ENCODE measurements at regions not wholly inside any gene's neighbourhood (a gene's known extent, or its start where the extent isn't known, plus 50 kb on each side); places are given as distances from the start of the nearest gene placed in this dataset.
A peak's percentile ranks its signal among the peaks of the same experiment; 100 is the strongest.
"Not testable (repeated sequence)": the region's sequence is repeated elsewhere in the genome, so short reads cannot be mapped to it uniquely, and the experiment has no call there.

GRCh38 chr4:101644516-101644915 lies 146.0 kb upstream of the BANK1 start:
- ChIA-PET POLR2A (ENCODE audit: low non-redundant PET) (no interaction called here), CTCF (no interaction called here)
- Histone ChIP-seq H3K9me3 (ENCODE audit: low read depth, low read length, poor library complexity, severe bottlenecking) (no peaks in the 10 kb centered on the region), H3K27ac (ENCODE audit: low read depth, low read length, poor library complexity, severe bottlenecking) (no peak overlapping the region), H3K27me3 (replicated peaks; ENCODE audit: insufficient read depth, low read depth, low read length, poor library complexity) (no peaks in the 10 kb centered on the region), H3K36me3 (ENCODE audit: insufficient read depth, low read length, poor library complexity, severe bottlenecking) (no peaks in the 10 kb centered on the region), H3K4me3 (ENCODE audit: low read depth, low read length, poor library complexity, severe bottlenecking) (no peak overlapping the region), H3K4me1 (ENCODE audit: insufficient read depth, low read length, poor library complexity, severe bottlenecking) (peaks cover 19% of the 10 kb centered on the region)
- intact Hi-C loops (cut with micrococcal nuclease; ENCODE audit: unreplicated experiment) = no loop called here
- TF ChIP-seq EZH2 (IDR thresholded peaks at IDR 0.05; ENCODE audit: borderline replicate concordance, low read depth, low read length, poor library complexity, severe bottlenecking) (no peak), CTCF (conservative IDR thresholded peaks at IDR 0.05; ENCODE audit: low read depth, low read length) (no peak)
- DNase-seq (ENCODE audit: low spot score) = no peak
- no TSS peak for BruUV-seq (replicated peaks)

- Histone ChIP-seq H3K27me3 (replicated peaks; ENCODE audit: insufficient read depth, low read depth, low read length, poor library complexity) (no peaks in the 10 kb centered on the region), H3K4me3 (ENCODE audit: low read depth, low read length, poor library complexity, severe bottlenecking) (no peak overlapping the region), H3K4me1 (ENCODE audit: insufficient read depth, low read length, poor library complexity, severe bottlenecking) (peaks cover 12% of the 10 kb centered on the region), H3K9me3 (ENCODE audit: low read depth, low read length, poor library complexity, severe bottlenecking) (no peaks in the 10 kb centered on the region), H3K27ac (ENCODE audit: low read depth, low read length, poor library complexity, severe bottlenecking) (no peak overlapping the region), H3K36me3 (ENCODE audit: insufficient read depth, low read length, poor library complexity, severe bottlenecking) (no peaks in the 10 kb centered on the region)
- intact Hi-C loops (cut with micrococcal nuclease; ENCODE audit: unreplicated experiment) = no loop called here
- no TSS peak for BruUV-seq (replicated peaks)
- ChIA-PET POLR2A (ENCODE audit: low non-redundant PET) (no interaction called here), CTCF (no interaction called here)
- DNase-seq (ENCODE audit: low spot score) = peak; percentile 8
- no peak for TF ChIP-seq CTCF (conservative IDR thresholded peaks at IDR 0.05; ENCODE audit: low read depth, low read length)
- TF ChIP-seq EZH2 (IDR thresholded peaks at IDR 0.05; ENCODE audit: borderline replicate concordance, low read depth, low read length, poor library complexity, severe bottlenecking) = no peak
Observed at GRCh38 chr4:101643186-101643837, 147.2 kb upstream of the BANK1 start.

DNA sequence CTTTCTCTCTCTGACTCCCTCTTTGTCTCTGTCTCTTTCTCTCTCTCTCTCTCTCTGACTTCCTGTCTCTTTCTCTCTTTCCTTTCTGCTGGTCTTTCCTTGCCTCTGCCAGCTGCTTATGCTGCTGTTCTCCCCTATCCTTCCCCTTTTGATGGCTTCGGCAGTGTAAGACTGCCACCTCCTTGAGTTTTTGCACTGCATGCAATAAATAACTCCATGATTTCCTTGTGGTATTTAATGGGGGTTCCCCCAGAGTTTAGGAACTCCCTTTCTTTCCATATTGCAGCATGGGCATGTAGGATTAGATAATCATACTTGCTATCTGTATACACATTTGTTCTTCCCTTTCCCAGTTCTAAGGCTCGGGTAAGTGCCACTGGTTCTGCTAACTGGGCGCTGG lies 157.8 kb upstream of the BANK1 start:
- H3K27me3 ChIP-seq (replicated peaks; ENCODE audit: insufficient read depth, low read depth, low read length, poor library complexity); DNase-seq (ENCODE audit: low spot score); H3K9me3 ChIP-seq (ENCODE audit: low read depth, low read length, poor library complexity, severe bottlenecking); H3K4me3 ChIP-seq (ENCODE audit: low read depth, low read length, poor library complexity, severe bottlenecking); H3K4me1 ChIP-seq (ENCODE audit: insufficient read depth, low read length, poor library complexity, severe bottlenecking); CTCF ChIA-PET; H3K27ac ChIP-seq (ENCODE audit: low read depth, low read length, poor library complexity, severe bottlenecking); BruUV-seq (replicated peaks); intact Hi-C loops (cut with micrococcal nuclease; ENCODE audit: unreplicated experiment); H3K36me3 ChIP-seq (ENCODE audit: insufficient read depth, low read length, poor library complexity, severe bottlenecking); POLR2A ChIA-PET (ENCODE audit: low non-redundant PET): not testable (repeated sequence)

- DNase-seq (ENCODE audit: low spot score) = no peak
- no peaks in the 10 kb centered on the region for H3K36me3 ChIP-seq (ENCODE audit: insufficient read depth, low read length, poor library complexity, severe bottlenecking)
- no TSS peak for BruUV-seq (replicated peaks)
- TF ChIP-seq CTCF (conservative IDR thresholded peaks at IDR 0.05; ENCODE audit: low read depth, low read length) (no peak), EZH2 (IDR thresholded peaks at IDR 0.05; ENCODE audit: borderline replicate concordance, low read depth, low read length, poor library complexity, severe bottlenecking) (no peak)
- POLR2A ChIA-PET (ENCODE audit: low non-redundant PET) = no interaction called here
- intact Hi-C loops (cut with micrococcal nuclease; ENCODE audit: unreplicated experiment) = no loop called here
- no peak overlapping the region for H3K4me3 ChIP-seq (ENCODE audit: low read depth, low read length, poor library complexity, severe bottlenecking)
- H3K27me3 ChIP-seq (replicated peaks; ENCODE audit: insufficient read depth, low read depth, low read length, poor library complexity) = no peaks in the 10 kb centered on the region
- H3K4me1 ChIP-seq (ENCODE audit: insufficient read depth, low read length, poor library complexity, severe bottlenecking) = no peaks in the 10 kb centered on the region
- H3K9me3 ChIP-seq (ENCODE audit: low read depth, low read length, poor library complexity, severe bottlenecking) = no peaks in the 10 kb centered on the region
- CTCF ChIA-PET = no interaction called here
- no peak overlapping the region for H3K27ac ChIP-seq (ENCODE audit: low read depth, low read length, poor library complexity, severe bottlenecking)
Observed at GRCh38 chr4:101630319-101630986, 160.1 kb upstream of the BANK1 start.

Data from A673 (cell line).